Heart left ventricle (tissue), 16 donors: ENCODE measurements at regions not wholly inside any gene's neighbourhood (a gene's known extent, or its start where the extent isn't known, plus 50 kb on each side); places are given as distances from the start of the nearest gene placed in this dataset.
A peak's percentile ranks its signal among the peaks of the same experiment; 100 is the strongest.
"Not testable (repeated sequence)": the region's sequence is repeated elsewhere in the genome, so short reads cannot be mapped to it uniquely, and the experiment has no call there.

ENCODE experiments used
- ATAC-seq, 4 donors: fragments of 200-7000 bp; cut with Tn5 transposase; one replicate each; pipeline ENCODE4 v1.9.1; 2020 to 2022; ENCODE audit warnings: moderate library complexity in 4 of 4, mild to moderate bottlenecking in 3 of 4, moderate number of reproducible peaks in 1 of 4
- DNase-seq, 5 donors: peaks; one replicate each; pipeline ENCODE4 v3.0.0-alpha.2; 2020
- H3K27ac ChIP-seq, 12 donors: fragments of 200-600 bp; sonication (generic) in 4 of 12; one replicate each; pipeline versions ENCODE4 v1.5.0 to v1.8.0; 2016 to 2022; ENCODE audit warnings: mild to moderate bottlenecking in 2 of 12
- H3K27me3 ChIP-seq, 9 donors: fragments of 200-600 bp; sonication (generic) in 2 of 9; one replicate each; pipeline versions ENCODE4 v1.5.1 to v1.8.0; 2016 to 2022; ENCODE audit warnings: mild to moderate bottlenecking in 3 of 9
- H3K36me3 ChIP-seq, 9 donors: fragments of 200-600 bp; sonication (generic) in 2 of 9; one replicate each; pipeline versions ENCODE4 v1.5.0 to v1.8.0; 2018 to 2022; ENCODE audit warnings: mild to moderate bottlenecking in 2 of 9
- H3K4me1 ChIP-seq, 12 donors: fragments of 200-600 bp; sonication (generic) in 4 of 12; one replicate each; pipeline versions ENCODE4 v1.5.0 to v1.8.0; 2016 to 2022; ENCODE audit warnings: mild to moderate bottlenecking in 3 of 12
- H3K4me3 ChIP-seq, 12 donors: fragments of 200-600 bp; sonication (generic) in 4 of 12; one replicate each; pipeline versions ENCODE4 v1.5.0 to v1.8.0; 2017 to 2022; ENCODE audit warnings: mild to moderate bottlenecking in 9 of 12, moderate library complexity in 4 of 12
- H3K9me3 ChIP-seq, 12 donors: fragments of 200-600 bp; sonication (generic) in 4 of 12; one replicate each; pipeline versions ENCODE4 v1.5.0 to v1.8.0; 2016 to 2022; ENCODE audit warnings: mild to moderate bottlenecking in 1 of 12
- CTCF ChIP-seq, 12 donors: fragments of 200-600 bp; sonication (generic) in 4 of 12; IDR thresholded peaks; one replicate each; pipeline versions ENCODE4 v1.5.0 to v1.8.0; 2018 to 2022; ENCODE audit warnings: antibody characterized with exemption in 12 of 12, mild to moderate bottlenecking in 5 of 12
- POLR2A ChIP-seq, 2 donors: fragments of 450-650 bp; IDR thresholded peaks; one replicate each; pipeline ENCODE4 v1.6.1; 2017; ENCODE audit warnings: antibody characterized with exemption in 2 of 2, mild to moderate bottlenecking in 2 of 2, moderate library complexity in 2 of 2
- WGBS, 4 donors: extraction: QIAGEN DNeasy Blood & Tissue Kit in 2 of 4; methylation state at CpG; one replicate each; pipeline versions ENCODE4 v1.1.5 to v1.1.7; 2013 to 2018; 5-methylcytosine and 5-hydroxymethylcytosine counted together
- intact Hi-C, 10 donors: fragments of 100-400 bp; cut with DNase I; formaldehyde crosslinking; loops; one replicate each; pipeline versions ENCODE4 v1.11.1 to v1.14.2; 2022
- donor health status: ischemic (EF 13 %, LVEDD 7.1; RV severe dilation, severe dysfunction).
- donor health status: healthy with polysubstance abuse.
- donor health status: DM: no; HTN: yes; CAD: no.
- donor health status: DM: no; HTN: no; CAD: no.
- donor health status: ischemic (EF 25% LVEDD 6.9; RV normal size, moderate dysfunction).
- donor health status: ischemic (EF 25% LVEDD 5.7; RV mildly dilated, moderate dysfunction).
- donor health status: healthy.
- donor health status: DM: yes; HTN: yes; CAD: no.
- donor health status: ischemic (EF 35%, LVEDD 5.7; RV mildly dilated, moderate dysfunction).
- donor health status: nonischemic (EF 11% LVEDD 7.7; RV severe dilation, severe dysfunction).
- donor health status: DM: yes; HTN: yes; CAD: no.
- donor health status: PGD.
- donor health status: ischemic (EF 29% LVEDD 5.4; RV normal size, mild dysfunction).
- donor health status: nonischemic (EF 23%, LVEDD 6.1; RV moderate dilation, normal function).

GRCh38 chr2:163135256-163135655, 296.7 kb upstream of the KCNH7 start:
- Histone ChIP-seq H3K4me1 (peaks cover 0 to 8% (median 0%) of the 10 kb centered on the region in 12 donors), H3K4me3 (no peak overlapping the region), H3K9me3 (peaks cover 0 to 6% (median 0%) of the 10 kb centered on the region in 12 donors), H3K27me3 (no peaks in the 10 kb centered on the region), H3K36me3 (no peaks in the 10 kb centered on the region), H3K27ac (no peak overlapping the region)
- no peak for DNase-seq
- no peak for TF ChIP-seq CTCF (IDR thresholded peaks at IDR 0.05)
- no peak for TF ChIP-seq POLR2A (IDR thresholded peaks at IDR 0.05)
- 11 to 25% (median 20%) methylated on average over 1 of the region's 1 CpG for WGBS, 4 donors
- no peak for ATAC-seq
- intact Hi-C loops: no loop called here

- Histone ChIP-seq H3K4me3 (no peak overlapping the region), H3K36me3 (no peaks in the 10 kb centered on the region), H3K27me3 (no peaks in the 10 kb centered on the region), H3K4me1 (peaks cover 0 to 8% (median 0%) of the 10 kb centered on the region in 12 donors), H3K27ac (no peak overlapping the region), H3K9me3 (peaks cover 0 to 5% (median 0%) of the 10 kb centered on the region in 12 donors)
- intact Hi-C loops: no loop called here
- DNase-seq (no peak), ATAC-seq (peak in 1 of 4 donors; percentile 36)
- TF ChIP-seq POLR2A (IDR thresholded peaks at IDR 0.05) (no peak), CTCF (IDR thresholded peaks at IDR 0.05) (no peak)
Measured at GRCh38 chr2:163133602-163134001, 295.0 kb upstream of the KCNH7 start.

DNA sequence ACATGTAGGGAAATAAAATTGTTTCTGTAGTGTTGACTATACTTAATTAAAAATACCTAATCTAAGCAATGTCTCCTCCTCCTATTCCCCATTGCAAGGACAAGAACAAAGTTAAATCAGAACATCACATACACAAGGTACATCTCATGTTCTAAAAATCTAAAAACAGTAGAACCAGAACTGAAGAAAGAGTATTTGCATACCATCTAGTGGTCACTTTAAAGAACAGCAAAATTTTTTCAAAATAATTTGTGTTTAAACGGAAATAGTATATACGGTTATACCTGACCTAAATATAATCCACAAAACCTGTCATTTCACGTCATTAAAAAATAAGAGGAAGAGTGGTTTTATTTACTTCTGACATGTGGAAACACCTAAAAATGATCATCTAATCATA, 294.3 kb upstream of the KCNH7 start:
- Histone ChIP-seq H3K27ac (no peak overlapping the region), H3K9me3 (no peaks in the 10 kb centered on the region), H3K27me3 (no peaks in the 10 kb centered on the region), H3K4me1 (peaks cover 0 to 8% (median 0%) of the 10 kb centered on the region in 12 donors), H3K36me3 (no peaks in the 10 kb centered on the region), H3K4me3 (no peak overlapping the region)
- TF ChIP-seq CTCF (IDR thresholded peaks at IDR 0.05): peak in 9 of 12 donors; percentile 15 to 47 (median 32)
- no peak for TF ChIP-seq POLR2A (IDR thresholded peaks at IDR 0.05)
- 4 to 7% (median 5%) methylated on average over 3 of the region's 3 CpGs for WGBS, 4 donors
- ATAC-seq: no peak
- DNase-seq: no peak
- intact Hi-C loops: no loop called here

GRCh38 chr2:163132207-163132606, 293.6 kb upstream of the KCNH7 start:
- H3K27me3 ChIP-seq, intact Hi-C loops, H3K4me3 ChIP-seq, ATAC-seq, DNase-seq, H3K9me3 ChIP-seq, H3K4me1 ChIP-seq, H3K36me3 ChIP-seq, H3K27ac ChIP-seq: not testable (repeated sequence)
- WGBS, 4 donors: 88 to 93% (median 90%) methylated on average over 2 of the region's 2 CpGs

DNA sequence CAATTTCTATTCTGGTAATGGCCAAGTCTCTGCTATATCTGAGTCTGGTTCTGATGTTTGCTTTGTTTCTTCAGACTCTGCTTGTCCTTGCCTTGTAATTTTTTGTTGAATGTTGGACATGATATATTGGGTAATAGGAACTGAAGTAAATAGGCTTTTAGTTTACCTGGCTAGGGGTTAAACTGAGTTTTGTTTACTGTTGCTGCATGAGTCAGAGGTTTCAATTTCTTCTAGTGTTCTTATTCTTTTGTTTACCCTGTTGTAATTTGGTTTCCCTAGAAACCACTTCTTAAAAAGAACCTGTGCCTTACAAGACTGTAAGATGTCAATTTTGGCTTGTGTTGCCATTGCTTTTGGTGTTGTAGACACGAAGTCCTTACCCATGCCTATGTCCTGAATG, 285.0 kb upstream of the KCNH7 start:
- intact Hi-C loops: loop anchor here in 1 of 10 donors (10.0 kb wide), 1 partner anchor 229 kb away; no protein-coding TSS in a partner anchor
- Histone ChIP-seq H3K4me3 (no peak overlapping the region), H3K36me3 (no peaks in the 10 kb centered on the region), H3K27me3 (peaks cover 0 to 6% (median 0%) of the 10 kb centered on the region in 9 donors), H3K4me1 (peaks cover 0 to 4% (median 0%) of the 10 kb centered on the region in 12 donors), H3K27ac (no peak overlapping the region), H3K9me3 (no peaks in the 10 kb centered on the region)
- ATAC-seq (no peak), DNase-seq (no peak)
- TF ChIP-seq CTCF (IDR thresholded peaks at IDR 0.05) (no peak), POLR2A (IDR thresholded peaks at IDR 0.05) (no peak)
- 62 to 79% (median 74%) methylated on average over 1 of the region's 1 CpG for WGBS, 4 donors
